Hematopoietic multipotent progenitor cell treated with erythropoietin and hydrocortisone succinate and interleukin-3 and kit ligand, for 6 days (in vitro differentiated cells): ENCODE measurements at regions not wholly inside any gene's neighbourhood (a gene's known extent, or its start where the extent isn't known, plus 50 kb on each side); places are given as distances from the start of the nearest gene placed in this dataset.
"Not testable (repeated sequence)": the region's sequence is repeated elsewhere in the genome, so short reads cannot be mapped to it uniquely, and the experiment has no call there.

Source experiments
- DNase-seq: peaks from one replicate; pipeline ENCODE4 v3.0.0-alpha.2; 2015

GRCh38 chr3:191518861-191519260 lies 57.9 kb downstream of the PYDC2 start:
- DNase-seq = no peak

GRCh38 chr3:191521055-191521454 lies 60.1 kb downstream of the PYDC2 start:
- no peak for DNase-seq

- DNase-seq = no peak
These were observed 62.2 kb downstream of the PYDC2 start for GRCh38 chr3:191523148-191523547.

GRCh38 chr3:191528589-191528988 lies 67.6 kb downstream of the PYDC2 start:
- no peak for DNase-seq

GRCh38 chr3:191529992-191530391 lies 69.0 kb downstream of the PYDC2 start:
- no peak for DNase-seq

GRCh38 chr3:191531434-191531972 lies 70.5 kb downstream of the PYDC2 start:
- no peak for DNase-seq

- DNase-seq = no peak
These were observed 82.1 kb downstream of the PYDC2 start for GRCh38 chr3:191543018-191543417.

GRCh38 chr3:191543897-191544296 lies 82.9 kb downstream of the PYDC2 start:
- DNase-seq = no peak

- DNase-seq = no peak
These were observed 88.4 kb downstream of the PYDC2 start for GRCh38 chr3:191549357-191549756.

GRCh38 chr3:191555037-191555436 lies 94.1 kb downstream of the PYDC2 start:
- no peak for DNase-seq

GRCh38 chr3:191557322-191557721 lies 96.4 kb downstream of the PYDC2 start:
- DNase-seq = no peak

- no peak for DNase-seq
These were observed 102.8 kb downstream of the PYDC2 start for GRCh38 chr3:191563722-191564121.

GRCh38 chr3:191566469-191566868 lies 105.5 kb downstream of the PYDC2 start:
- no peak for DNase-seq

GRCh38 chr3:191568206-191568605 lies 107.2 kb downstream of the PYDC2 start:
- no peak for DNase-seq

GRCh38 chr3:191592105-191592504 lies 131.1 kb downstream of the PYDC2 start:
- DNase-seq = no peak

- no peak for DNase-seq
These were observed 132.5 kb downstream of the PYDC2 start for GRCh38 chr3:191593486-191593885.

- not testable (repeated sequence) for DNase-seq
These were observed 154.5 kb downstream of the PYDC2 start for GRCh38 chr3:191615511-191615910.

- DNase-seq = no peak
These were observed 163.3 kb downstream of the PYDC2 start for GRCh38 chr3:191624299-191624698.

- no peak for DNase-seq
These were observed 166.1 kb downstream of the PYDC2 start for GRCh38 chr3:191627064-191627463.

GRCh38 chr3:191628571-191628970 lies 167.6 kb downstream of the PYDC2 start:
- DNase-seq = no peak

GRCh38 chr3:191631496-191631895 lies 170.5 kb downstream of the PYDC2 start:
- peak; percentile 55 for DNase-seq

GRCh38 chr3:191634902-191635301 lies 173.9 kb downstream of the PYDC2 start:
- no peak for DNase-seq

GRCh38 chr3:191637611-191638010 lies 176.6 kb downstream of the PYDC2 start:
- peak; percentile 26 for DNase-seq

- DNase-seq = no peak
These were observed 180.8 kb downstream of the PYDC2 start for GRCh38 chr3:191641789-191642188.

GRCh38 chr3:191644291-191644690 lies 183.3 kb downstream of the PYDC2 start:
- no peak for DNase-seq

- DNase-seq = no peak
These were observed 185.3 kb downstream of the PYDC2 start for GRCh38 chr3:191646242-191646641.
